ENCODE measurements at regions not wholly inside any gene's neighbourhood (a gene's known extent, or its start where the extent isn't known, plus 50 kb on each side); places are given as distances from the start of the nearest gene placed in this dataset.

GRCh38 chr10:130234171-130234965, 98.2 kb downstream of the GLRX3 start:
- TF ChIP-seq, protein P1, sequence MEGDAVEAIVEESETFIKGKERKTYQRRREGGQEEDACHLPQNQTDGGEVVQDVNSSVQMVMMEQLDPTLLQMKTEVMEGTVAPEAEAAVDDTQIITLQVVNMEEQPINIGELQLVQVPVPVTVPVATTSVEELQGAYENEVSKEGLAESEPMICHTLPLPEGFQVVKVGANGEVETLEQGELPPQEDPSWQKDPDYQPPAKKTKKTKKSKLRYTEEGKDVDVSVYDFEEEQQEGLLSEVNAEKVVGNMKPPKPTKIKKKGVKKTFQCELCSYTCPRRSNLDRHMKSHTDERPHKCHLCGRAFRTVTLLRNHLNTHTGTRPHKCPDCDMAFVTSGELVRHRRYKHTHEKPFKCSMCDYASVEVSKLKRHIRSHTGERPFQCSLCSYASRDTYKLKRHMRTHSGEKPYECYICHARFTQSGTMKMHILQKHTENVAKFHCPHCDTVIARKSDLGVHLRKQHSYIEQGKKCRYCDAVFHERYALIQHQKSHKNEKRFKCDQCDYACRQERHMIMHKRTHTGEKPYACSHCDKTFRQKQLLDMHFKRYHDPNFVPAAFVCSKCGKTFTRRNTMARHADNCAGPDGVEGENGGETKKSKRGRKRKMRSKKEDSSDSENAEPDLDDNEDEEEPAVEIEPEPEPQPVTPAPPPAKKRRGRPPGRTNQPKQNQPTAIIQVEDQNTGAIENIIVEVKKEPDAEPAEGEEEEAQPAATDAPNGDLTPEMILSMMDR (IDR thresholded peaks at IDR 0.05) = no peak
- no peak for TF ChIP-seq POLR2A (IDR thresholded peaks at IDR 0.05)
